DND-41 (cell line): ENCODE measurements at regions not wholly inside any gene's neighbourhood (a gene's known extent, or its start where the extent isn't known, plus 50 kb on each side); places are given as distances from the start of the nearest gene placed in this dataset.

ENCODE experiments used
- EZH2 ChIP-seq: IDR thresholded peaks from 3 replicates; pipeline ENCODE4 v1.6.1; 2012; ENCODE audit warnings: borderline replicate concordance, low read depth, mild to moderate bottlenecking, moderate library complexity, low read length, inconsistent platforms; ENCODE audit not compliant: severe bottlenecking
- TF ChIP-seq, protein P1 (sequence below): IDR thresholded peaks from 2 replicates; pipeline ENCODE4 v1.5.1; 2012; ENCODE audit warnings: borderline replicate concordance, low read length, moderate library complexity, mild to moderate bottlenecking; ENCODE audit not compliant: poor library complexity, severe bottlenecking; ENCODE audit errors: extremely low read depth

DNA sequence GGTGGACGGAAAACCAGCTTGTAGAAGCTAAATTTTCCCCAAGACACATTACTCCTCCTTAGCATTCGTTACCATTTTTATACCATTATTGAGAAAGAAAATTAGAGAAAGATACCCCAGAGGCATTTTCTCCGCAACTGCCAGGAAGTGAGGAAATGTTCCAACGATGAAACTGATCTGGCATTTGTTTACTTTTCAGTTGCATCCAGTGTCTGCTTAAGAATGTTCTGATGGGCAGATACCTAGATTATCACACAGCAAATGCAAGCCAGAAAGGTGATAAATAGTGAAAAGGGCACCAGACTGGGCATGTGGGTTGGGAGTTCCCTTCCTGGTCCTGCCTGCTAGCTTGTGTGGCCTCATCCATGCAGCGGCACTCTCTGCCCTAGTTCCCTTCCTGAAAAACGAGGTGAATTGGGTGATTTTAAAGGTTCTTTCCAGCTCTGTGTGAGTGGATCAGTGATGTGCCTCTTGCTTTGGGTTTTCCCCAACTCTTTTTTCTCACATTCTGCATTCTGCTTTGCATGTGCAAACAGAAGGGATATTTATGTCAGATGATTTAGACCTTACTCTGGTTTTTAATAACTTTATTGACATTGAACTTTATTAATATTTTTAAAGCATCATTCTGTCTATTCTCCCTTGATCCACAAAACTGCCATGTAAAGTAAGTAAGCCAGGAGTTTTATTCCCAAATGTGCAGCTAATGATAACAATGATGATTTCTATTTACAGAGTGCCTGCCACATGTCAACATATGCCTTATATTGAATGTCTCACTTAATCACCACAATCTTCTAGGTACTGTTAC lies 139.6 kb downstream of the INSIG2 start:
- TF ChIP-seq, protein P1, sequence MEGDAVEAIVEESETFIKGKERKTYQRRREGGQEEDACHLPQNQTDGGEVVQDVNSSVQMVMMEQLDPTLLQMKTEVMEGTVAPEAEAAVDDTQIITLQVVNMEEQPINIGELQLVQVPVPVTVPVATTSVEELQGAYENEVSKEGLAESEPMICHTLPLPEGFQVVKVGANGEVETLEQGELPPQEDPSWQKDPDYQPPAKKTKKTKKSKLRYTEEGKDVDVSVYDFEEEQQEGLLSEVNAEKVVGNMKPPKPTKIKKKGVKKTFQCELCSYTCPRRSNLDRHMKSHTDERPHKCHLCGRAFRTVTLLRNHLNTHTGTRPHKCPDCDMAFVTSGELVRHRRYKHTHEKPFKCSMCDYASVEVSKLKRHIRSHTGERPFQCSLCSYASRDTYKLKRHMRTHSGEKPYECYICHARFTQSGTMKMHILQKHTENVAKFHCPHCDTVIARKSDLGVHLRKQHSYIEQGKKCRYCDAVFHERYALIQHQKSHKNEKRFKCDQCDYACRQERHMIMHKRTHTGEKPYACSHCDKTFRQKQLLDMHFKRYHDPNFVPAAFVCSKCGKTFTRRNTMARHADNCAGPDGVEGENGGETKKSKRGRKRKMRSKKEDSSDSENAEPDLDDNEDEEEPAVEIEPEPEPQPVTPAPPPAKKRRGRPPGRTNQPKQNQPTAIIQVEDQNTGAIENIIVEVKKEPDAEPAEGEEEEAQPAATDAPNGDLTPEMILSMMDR, result no peak
- no peak for TF ChIP-seq EZH2
